H1 (cell line): ENCODE measurements at regions not wholly inside any gene's neighbourhood (a gene's known extent, or its start where the extent isn't known, plus 50 kb on each side); places are given as distances from the start of the nearest gene placed in this dataset.

ENCODE experiments used
- CTCF ChIA-PET: fragments of 300-600 bp; sonication (Branson Sonifier 250); formaldehyde crosslinking; loops from one replicate; lab custom pipeline; 2021; ENCODE audit not compliant: partially characterized antibody; lab: Charles Lee
- POLR2A ChIA-PET: fragments of 300-600 bp; sonication (Branson Sonifier 250); formaldehyde crosslinking; loops from one replicate; lab custom pipeline; 2021; ENCODE audit warnings: inconsistent platforms; ENCODE audit not compliant: partially characterized antibody; lab: Charles Lee
- DNase-seq, 2 experiments: peaks; one replicate each; pipeline versions ENCODE4 v3.0.0 to v3.0.0-alpha.2; 2010 to 2022; ENCODE audit warnings: low spot score in 2 of 2, low read depth in 1 of 2, mixed read lengths in 1 of 2
- FAIRE-seq: peaks from 2 replicates; lab custom pipeline; 2011; peaks lifted over from hg19 to GRCh38; lab: Jason Lieb, UNC
- H2AFZ ChIP-seq: 2 replicates; pipeline ENCODE4 v1.8.1; 2012; ENCODE audit warnings: low read length, inconsistent platforms
- H2AK5ac ChIP-seq: 2 replicates; pipeline ENCODE4 v1.6.1; 2013; ENCODE audit warnings: low read depth, low read length
- H2BK120ac ChIP-seq: replicated peaks from 2 replicates; pipeline ENCODE3; 2013; ENCODE audit warnings: low read depth, low read length, inconsistent platforms
- H2BK12ac ChIP-seq: 2 replicates; pipeline ENCODE4 v1.6.1; 2013; ENCODE audit warnings: low read depth, low read length
- H2BK15ac ChIP-seq: 2 replicates; pipeline ENCODE4 v1.6.1; 2013; ENCODE audit warnings: low read length
- H2BK20ac ChIP-seq: 2 replicates; pipeline ENCODE4 v1.6.1; 2013; ENCODE audit warnings: low read length
- H2BK5ac ChIP-seq: 2 replicates; pipeline ENCODE4 v1.6.1; 2013; ENCODE audit warnings: low read depth, low read length
- H3K14ac ChIP-seq: 2 replicates; pipeline ENCODE4 v1.6.1; 2013; ENCODE audit warnings: inconsistent platforms; ENCODE audit not compliant: insufficient read length
- H3K18ac ChIP-seq: 2 replicates; pipeline ENCODE4 v1.6.1; 2013; ENCODE audit warnings: low read length; ENCODE audit errors: extremely low read depth
- H3K23ac ChIP-seq: 2 replicates; pipeline ENCODE4 v1.6.1; 2013; ENCODE audit warnings: inconsistent platforms; ENCODE audit not compliant: insufficient read length
- H3K23me2 ChIP-seq: 2 replicates; pipeline ENCODE4 v1.6.1; 2013; ENCODE audit warnings: low read depth, low read length
- H3K27ac ChIP-seq: 2 replicates; pipeline ENCODE4 v1.6.1; 2011; ENCODE audit warnings: low read depth, low read length, inconsistent platforms
- H3K27me3 ChIP-seq, 4 experiments: replicated peaks in 1 of 4; 1 replicate in 1 of 4; 2 replicates in 3 of 4; pipeline versions ENCODE4 v1.6.1 to v1.8.1; 2011 to 2013; ENCODE audit warnings: low read length in 3 of 4, mild to moderate bottlenecking in 3 of 4, inconsistent platforms in 2 of 4, mixed read lengths in 2 of 4, moderate library complexity in 1 of 4; ENCODE audit not compliant: control insufficient read depth in 3 of 4, insufficient read depth in 3 of 4; ENCODE audit errors: extremely low read depth in 1 of 4
- H3K36me3 ChIP-seq, 4 experiments: 2 replicates each; pipeline versions ENCODE4 v1.6.1 to v1.8.1; 2011 to 2013; ENCODE audit warnings: mild to moderate bottlenecking in 4 of 4, low read length in 3 of 4, moderate library complexity in 2 of 4, control low read depth in 1 of 4, inconsistent platforms in 1 of 4; ENCODE audit not compliant: insufficient read depth in 4 of 4, control insufficient read depth in 2 of 4
- H3K4ac ChIP-seq: replicated peaks from 2 replicates; pipeline ENCODE3; 2013; ENCODE audit warnings: low read length, low read depth, mixed read lengths, inconsistent platforms; ENCODE audit not compliant: insufficient read length
- H3K4me1 ChIP-seq, 4 experiments: replicated peaks in 1 of 4; 1 replicate in 1 of 4; 2 replicates in 3 of 4; pipeline versions ENCODE4 v1.6.1 to v1.8.1; 2011 to 2013; ENCODE audit warnings: low read length in 3 of 4, inconsistent platforms in 2 of 4, mixed read lengths in 1 of 4; ENCODE audit not compliant: insufficient read depth in 4 of 4, control insufficient read depth in 3 of 4
- H3K4me2 ChIP-seq, 2 experiments: 2 replicates each; pipeline versions ENCODE4 v1.6.1 to v1.8.1; 2011 to 2013; ENCODE audit warnings: low read depth in 2 of 2, low read length in 2 of 2, control low read depth in 1 of 2, inconsistent platforms in 1 of 2, mild to moderate bottlenecking in 1 of 2; ENCODE audit not compliant: insufficient read depth in 1 of 2
- H3K4me3 ChIP-seq, 4 experiments: fragments of 200-600, 300-600 bp in 1 of 4; sonication (generic), shearing (Covaris generic), sonication (Bioruptor Twin) in 1 of 4; 2 replicates each; pipeline versions ENCODE4 v1.5.1 to v1.8.1; 2011 to 2016; ENCODE audit warnings: low read length in 4 of 4, low read depth in 3 of 4, control low read depth in 2 of 4, inconsistent platforms in 2 of 4, mild to moderate bottlenecking in 2 of 4, mixed read lengths in 1 of 4, moderate library complexity in 1 of 4; ENCODE audit not compliant: insufficient read depth in 2 of 4; ENCODE audit errors: extremely low read depth in 1 of 4
- H3K56ac ChIP-seq: replicated peaks from 2 replicates; pipeline ENCODE3; 2013; ENCODE audit warnings: low read depth, mild to moderate bottlenecking, mixed read lengths, low read length, inconsistent platforms; ENCODE audit not compliant: insufficient read length
- H3K79me1 ChIP-seq: 2 replicates; pipeline ENCODE4 v1.6.1; 2013; ENCODE audit warnings: low read depth, low read length, control low read depth
- H3K79me2 ChIP-seq, 2 experiments: 2 replicates each; pipeline versions ENCODE4 v1.6.1 to v1.8.1; 2012 to 2013; ENCODE audit warnings: low read length in 2 of 2, mild to moderate bottlenecking in 2 of 2, inconsistent platforms in 1 of 2; ENCODE audit not compliant: insufficient read depth in 2 of 2, control insufficient read depth in 1 of 2
- H3K9ac ChIP-seq, 4 experiments: replicated peaks in 1 of 4; 1 replicate in 1 of 4; 2 replicates in 3 of 4; pipeline versions ENCODE4 v1.6.1 to v1.8.1; 2011 to 2013; ENCODE audit warnings: low read depth in 3 of 4, low read length in 3 of 4, control low read depth in 2 of 4, mild to moderate bottlenecking in 2 of 4, moderate library complexity in 2 of 4, inconsistent platforms in 1 of 4; ENCODE audit errors: extremely low read depth in 1 of 4
- H3K9me3 ChIP-seq, 2 experiments: 2 replicates each; pipeline versions ENCODE4 v1.6.1 to v1.8.1; 2012 to 2013; ENCODE audit warnings: mild to moderate bottlenecking in 2 of 2, moderate library complexity in 2 of 2, control low read depth in 1 of 2, inconsistent platforms in 1 of 2, low read depth in 1 of 2, low read length in 1 of 2, mixed read lengths in 1 of 2; ENCODE audit not compliant: insufficient read depth in 2 of 2
- H4K20me1 ChIP-seq, 2 experiments: replicated peaks in 1 of 2; 2 replicates each; pipeline versions ENCODE3 to v1.8.1; 2011 to 2013; ENCODE audit warnings: inconsistent platforms in 2 of 2, low read length in 2 of 2, mild to moderate bottlenecking in 1 of 2; ENCODE audit not compliant: insufficient read depth in 2 of 2, control insufficient read depth in 1 of 2
- H4K5ac ChIP-seq: 2 replicates; pipeline ENCODE4 v1.6.1; 2013; ENCODE audit warnings: low read length, low read depth, mixed read lengths, inconsistent platforms; ENCODE audit not compliant: insufficient read length
- H4K8ac ChIP-seq: 2 replicates; pipeline ENCODE4 v1.8.0; 2013; ENCODE audit warnings: mild to moderate bottlenecking, moderate library complexity, low read length, inconsistent platforms; ENCODE audit not compliant: insufficient read depth; ENCODE audit errors: extremely low read depth
- H4K91ac ChIP-seq: replicated peaks from 2 replicates; pipeline ENCODE3; 2013; ENCODE audit warnings: low read length, mixed read lengths, inconsistent platforms; ENCODE audit not compliant: insufficient read length
- WGBS, 2 experiments: shearing (Covaris generic) in 1 of 2; methylation state at CpG; one replicate each; pipeline versions ENCODE4 v1.1.6 to v1.1.7; 2013 to 2015; ENCODE audit warnings: low lambda C conversion rate in 2 of 2, mixed read lengths in 2 of 2, inconsistent platforms in 1 of 2, low coverage in 1 of 2, missing lambda C conversion rate in 1 of 2; ENCODE audit not compliant: insufficient replicate concordance in 2 of 2, insufficient coverage in 1 of 2, insufficient read length in 1 of 2; ENCODE audit errors: extremely low coverage in 1 of 2, missing lambda C conversion rate in 1 of 2; 5-methylcytosine and 5-hydroxymethylcytosine counted together

GRCh38 chr6:167691533-167692312 is 135.0 kb upstream of the AFDN start:
- Histone ChIP-seq H3K18ac (peak overlapping the region; percentile 66), H3K4me1 (peaks cover 0 to 11% (median 3%) of the 10 kb centered on the region in 4 experiments; a peak in 5 of 7 replicates), H3K23ac (no peak overlapping the region), H2BK5ac (no peak overlapping the region), H2BK20ac (peak overlapping the region; percentile 73; the same call in 1 of the 2 replicates), H3K23me2 (peaks cover 2% of the 10 kb centered on the region; the same call in 1 of the 2 replicates), H3K79me2 (no peaks in the 10 kb centered on the region), H3K79me1 (no peaks in the 10 kb centered on the region), H4K8ac (no peak overlapping the region), H3K14ac (no peak overlapping the region), H3K4me3 (no peak overlapping the region), H4K91ac (no peak overlapping the region), H2BK15ac (peak overlapping the region; percentile 54; the same call in 1 of the 2 replicates), H2AK5ac (no peak overlapping the region), H2BK12ac (peak overlapping the region; percentile 62; the same call in 1 of the 2 replicates), H4K5ac (no peak overlapping the region), H3K56ac (no peak overlapping the region), H3K36me3 (no peaks in the 10 kb centered on the region), H2BK120ac (no peak overlapping the region), H3K4ac (no peak overlapping the region), H3K9me3 (no peaks in the 10 kb centered on the region), H3K27ac (no peak overlapping the region), H4K20me1 (no peaks in the 10 kb centered on the region), H3K4me2 (no peak overlapping the region), H3K27me3 (no peaks in the 10 kb centered on the region; a peak in 2 of 7 replicates), H3K9ac (no peak overlapping the region), H2AFZ (no peak overlapping the region)
- ChIA-PET CTCF (interaction anchor here (1.4 to 2.6 kb wide), 2 partner anchors 7 to 14 kb away, joined by 3 to 7 read pairs; no protein-coding TSS in a partner anchor), POLR2A (no interaction called here)
- FAIRE-seq (no peak), DNase-seq (no peak)
- 79% methylated on average over 12 of the region's 13 CpGs; no CpG with 5 or more reads in 1 of the 2 experiments for WGBS, 2 experiments
